ENCODE measurements at regions not wholly inside any gene's neighbourhood (a gene's known extent, or its start where the extent isn't known, plus 50 kb on each side); places are given as distances from the start of the nearest gene placed in this dataset.
"Not testable (repeated sequence)": the region's sequence is repeated elsewhere in the genome, so short reads cannot be mapped to it uniquely, and the experiment has no call there.

GRCh38 chr13:79642596-79642995, 161.6 kb downstream of the NDFIP2 start:
- no peak for DNase-seq

- DNase-seq, result no peak
These were observed 156.3 kb downstream of the NDFIP2 start for GRCh38 chr13:79637133-79637763.

- DNase-seq, result no peak
These were observed 150.2 kb downstream of the NDFIP2 start for GRCh38 chr13:79631051-79631659.

- DNase-seq, result no peak
These were observed 147.5 kb downstream of the NDFIP2 start for GRCh38 chr13:79628463-79628862.

GRCh38 chr13:79626924-79627323, 146.0 kb downstream of the NDFIP2 start:
- no peak for DNase-seq

GRCh38 chr13:79625517-79625916, 144.6 kb downstream of the NDFIP2 start:
- no peak for DNase-seq

GRCh38 chr13:79621902-79622301, 140.9 kb downstream of the NDFIP2 start:
- no peak for DNase-seq

GRCh38 chr13:79621449-79621848, 140.5 kb downstream of the NDFIP2 start:
- DNase-seq, result no peak

- no peak for DNase-seq
These were observed 133.4 kb downstream of the NDFIP2 start for GRCh38 chr13:79614250-79614918.

GRCh38 chr13:79612604-79613003, 131.6 kb downstream of the NDFIP2 start:
- DNase-seq, result no peak

GRCh38 chr13:79607895-79608294, 126.9 kb downstream of the NDFIP2 start:
- not testable (repeated sequence) for DNase-seq
